ENCODE measurements at regions not wholly inside any gene's neighbourhood (a gene's known extent, or its start where the extent isn't known, plus 50 kb on each side); places are given as distances from the start of the nearest gene placed in this dataset.
"Not testable (repeated sequence)": the region's sequence is repeated elsewhere in the genome, so short reads cannot be mapped to it uniquely, and the experiment has no call there.

DNA sequence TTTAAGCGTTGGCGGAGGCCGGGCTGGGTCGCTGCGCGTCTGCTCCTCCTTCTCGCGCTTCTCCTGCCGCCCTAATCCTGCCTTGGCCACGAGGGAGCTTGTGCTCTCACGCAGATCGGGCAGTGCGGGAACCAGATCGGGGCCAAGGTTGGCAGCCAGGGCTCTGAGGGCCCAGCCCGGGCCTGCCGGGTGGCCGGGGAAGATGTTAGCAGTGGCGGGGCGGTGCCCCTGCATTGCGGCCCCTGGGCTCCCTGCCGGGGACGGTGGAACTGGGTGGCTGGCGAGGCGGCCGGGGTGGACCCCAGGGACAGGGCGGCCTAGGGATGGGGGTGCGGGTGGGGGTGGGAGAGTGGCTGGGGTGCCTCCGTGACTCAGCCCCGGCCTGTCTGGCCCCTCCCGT is 297.4 kb downstream of the CACNA1B start:
- H3K36me3 ChIP-seq; H3K27me3 ChIP-seq; H3K4me2 ChIP-seq; H3K9ac ChIP-seq; H4K20me1 ChIP-seq; H3K4me1 ChIP-seq; H3K27ac ChIP-seq; H3K4me3 ChIP-seq; H3K9me3 ChIP-seq (replicated peaks in 1 of 11): not testable (repeated sequence)

DNA sequence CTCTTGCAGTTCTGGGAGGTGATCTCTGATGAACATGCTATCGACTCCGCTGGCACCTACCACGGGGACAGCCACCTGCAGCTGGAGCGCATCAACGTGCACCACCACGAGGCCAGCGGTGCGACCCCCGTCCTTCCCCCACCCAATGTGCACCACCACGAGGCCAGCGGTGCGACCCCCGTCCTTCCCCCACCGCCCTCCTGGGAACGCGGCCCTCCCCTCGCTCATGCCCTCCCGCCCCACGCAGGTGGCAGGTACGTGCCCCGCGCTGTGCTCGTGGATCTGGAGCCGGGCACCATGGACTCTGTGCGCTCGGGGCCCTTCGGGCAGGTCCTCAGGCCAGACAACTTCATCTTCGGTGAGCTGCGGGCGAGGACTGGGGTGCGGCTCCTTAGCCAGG is 297.8 kb downstream of the CACNA1B start:
- H4K20me1 ChIP-seq; H3K27me3 ChIP-seq; H3K9me3 ChIP-seq (replicated peaks in 1 of 11); H3K4me3 ChIP-seq; H3K27ac ChIP-seq; H3K4me2 ChIP-seq; H3K9ac ChIP-seq; H3K4me1 ChIP-seq; H3K36me3 ChIP-seq: not testable (repeated sequence)

DNA sequence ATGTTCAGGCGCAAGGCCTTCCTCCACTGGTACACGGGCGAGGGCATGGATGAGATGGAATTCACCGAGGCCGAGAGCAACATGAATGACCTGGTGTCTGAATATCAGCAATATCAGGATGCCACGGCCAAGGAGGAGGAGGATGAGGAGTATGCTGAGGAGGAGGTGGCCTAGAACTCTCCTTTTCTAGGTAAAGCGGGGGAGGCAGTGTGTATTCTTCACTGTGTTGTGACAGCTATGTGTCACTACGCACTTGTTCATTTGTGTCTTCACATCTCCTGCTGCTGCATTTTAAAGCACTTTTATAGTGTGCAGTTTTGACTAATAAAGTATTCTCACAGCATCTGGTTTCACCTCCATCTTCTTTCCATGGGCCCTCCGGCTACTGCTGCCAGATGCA is 299.5 kb downstream of the CACNA1B start:
- H3K9me3 ChIP-seq (replicated peaks in 1 of 11); H3K27ac ChIP-seq; H3K36me3 ChIP-seq; H3K4me1 ChIP-seq; H3K9ac ChIP-seq; H3K27me3 ChIP-seq; H3K4me2 ChIP-seq; H4K20me1 ChIP-seq; H3K4me3 ChIP-seq: not testable (repeated sequence)

DNA sequence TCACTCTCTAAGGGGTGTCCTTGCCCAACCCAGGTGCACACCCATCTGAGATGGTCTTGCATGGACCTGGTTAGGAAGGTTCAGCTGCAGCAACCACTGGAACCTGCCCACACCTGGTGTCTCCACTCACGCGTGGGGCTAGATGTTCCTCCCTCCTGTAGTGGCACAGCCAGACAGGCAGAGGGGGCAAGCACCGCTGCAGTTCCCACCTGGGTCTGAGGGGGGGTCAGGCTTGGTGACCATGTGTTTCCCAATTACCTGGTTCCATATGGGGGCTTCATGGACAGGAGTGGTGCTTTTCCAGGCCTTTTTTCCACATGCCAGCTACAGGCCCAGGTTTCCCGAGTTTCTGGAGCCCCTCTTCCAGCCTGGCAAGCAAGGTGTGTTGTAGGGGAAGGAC is 301.4 kb downstream of the CACNA1B start:
- not testable (repeated sequence) for H3K36me3 ChIP-seq; H3K27me3 ChIP-seq; H3K4me2 ChIP-seq; H3K4me3 ChIP-seq; H3K27ac ChIP-seq; H3K9ac ChIP-seq; H3K4me1 ChIP-seq; H4K20me1 ChIP-seq; H3K9me3 ChIP-seq (replicated peaks in 1 of 11)

DNA sequence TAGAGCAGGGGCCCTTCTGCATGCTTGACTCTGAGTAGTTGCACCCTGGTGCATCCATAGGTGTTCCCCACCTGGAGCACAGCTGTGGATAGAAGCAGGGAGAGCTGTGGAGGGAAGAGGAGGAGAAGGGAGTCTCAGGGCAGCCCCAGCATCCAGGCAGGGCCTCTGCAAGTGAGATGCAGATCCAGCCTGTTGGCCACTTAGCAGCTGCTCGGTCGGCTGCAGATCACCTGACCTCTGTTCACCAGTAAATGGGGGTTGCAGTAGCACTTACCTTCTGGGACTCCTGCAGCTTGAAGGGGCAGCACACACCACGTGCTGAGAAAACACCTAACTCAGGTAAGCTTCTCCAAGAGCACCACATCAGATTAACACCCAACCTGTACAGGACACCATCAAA is 302.1 kb downstream of the CACNA1B start:
- H3K4me2 ChIP-seq, H3K4me1 ChIP-seq, H3K27me3 ChIP-seq: not testable (repeated sequence)

DNA sequence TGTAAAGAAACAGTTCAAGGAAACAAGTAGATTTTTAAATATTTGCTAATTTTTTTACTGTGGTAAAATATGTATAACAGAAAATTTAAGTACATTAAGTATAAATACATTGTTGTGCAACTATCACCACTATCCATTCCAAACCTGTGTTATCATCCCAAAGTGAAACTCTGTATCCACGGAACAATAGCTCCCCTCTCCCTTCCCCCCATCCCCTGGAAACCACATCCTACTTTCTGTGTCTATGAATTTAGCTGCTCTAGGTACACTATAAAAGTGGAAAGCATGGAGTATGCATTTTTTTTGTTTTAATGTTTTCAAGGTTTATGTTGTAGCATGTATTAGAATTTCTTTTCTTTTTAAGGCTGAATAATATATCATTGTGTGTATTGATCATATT is 304.4 kb downstream of the CACNA1B start:
- H3K9ac ChIP-seq; H4K20me1 ChIP-seq; H3K4me2 ChIP-seq; H3K4me3 ChIP-seq; H3K4me1 ChIP-seq; H3K27me3 ChIP-seq; H3K9me3 ChIP-seq (replicated peaks in 1 of 11); H3K27ac ChIP-seq; H3K36me3 ChIP-seq: not testable (repeated sequence)

More for the DNA sequence above, 302.1 kb downstream of the CACNA1B start:
- not testable (repeated sequence) for H3K4me3 ChIP-seq; H3K9ac ChIP-seq; H3K9me3 ChIP-seq (replicated peaks in 1 of 11); H3K36me3 ChIP-seq; H3K27ac ChIP-seq; H4K20me1 ChIP-seq

DNA sequence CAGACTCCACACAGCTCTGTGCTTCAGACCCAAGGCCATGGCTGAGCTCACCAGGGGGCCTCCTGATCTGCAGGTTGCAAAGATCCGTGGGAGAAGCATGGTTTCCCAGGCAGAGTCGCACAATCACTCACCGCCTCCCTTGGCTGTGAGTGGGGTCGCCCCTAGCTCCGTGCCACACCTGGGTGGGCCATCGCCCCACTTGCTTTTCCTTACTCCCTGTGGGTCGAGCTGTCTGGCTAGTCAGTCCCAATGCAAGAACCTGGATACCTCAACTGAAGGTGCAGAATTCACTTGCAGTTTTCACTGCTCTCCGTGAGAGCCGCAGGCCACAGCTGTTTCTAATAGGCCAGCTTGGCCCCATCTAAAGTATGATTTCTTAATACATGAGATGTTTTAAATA is 319.6 kb downstream of the CACNA1B start:
- H3K9ac ChIP-seq; H3K4me3 ChIP-seq; H3K27me3 ChIP-seq; H3K27ac ChIP-seq; H3K4me2 ChIP-seq; H3K4me1 ChIP-seq; H4K20me1 ChIP-seq; H3K9me3 ChIP-seq (replicated peaks in 1 of 11); H3K36me3 ChIP-seq: not testable (repeated sequence)

DNA sequence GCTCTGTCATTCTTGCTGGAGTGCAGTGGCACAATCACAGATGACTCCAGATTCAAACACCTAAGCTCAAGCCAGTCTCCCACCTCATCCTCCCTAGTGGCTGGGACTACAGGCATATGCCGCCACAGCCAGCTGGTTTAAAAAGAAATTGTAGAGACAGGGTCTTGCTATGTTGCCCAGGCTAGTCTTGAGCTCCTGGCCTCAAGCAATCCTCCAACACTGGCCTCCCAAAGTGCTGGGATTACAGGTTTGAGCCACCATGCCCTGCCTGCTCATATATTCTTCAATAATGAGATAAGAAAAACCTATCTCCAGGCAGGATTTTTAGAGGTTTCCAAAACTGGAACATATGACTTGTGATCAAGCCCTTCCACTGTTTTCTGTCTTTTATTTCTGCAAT is 321.4 kb downstream of the CACNA1B start:
- H3K4me3 ChIP-seq, result not testable (repeated sequence)

DNA sequence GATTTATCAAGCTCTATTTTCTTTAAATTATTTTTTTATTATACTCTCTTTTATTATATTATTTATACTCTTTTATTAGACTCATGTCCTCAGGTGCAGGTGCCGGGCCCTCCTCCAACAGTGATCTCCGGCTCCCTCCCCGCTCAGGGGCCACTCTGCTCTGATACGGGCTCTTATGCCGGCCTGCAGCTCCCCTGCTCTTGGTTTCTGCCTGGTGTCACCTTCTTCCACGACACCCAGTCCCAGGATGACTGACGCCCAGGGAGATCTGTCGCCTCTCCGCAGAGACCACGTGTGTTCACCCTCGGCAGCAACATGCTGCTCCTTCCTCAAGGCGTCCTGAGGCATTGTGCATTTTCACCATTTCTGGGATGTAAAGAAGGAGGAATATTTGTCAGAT is 322.3 kb downstream of the CACNA1B start:
- H3K4me3 ChIP-seq; H3K27me3 ChIP-seq; H3K27ac ChIP-seq; H3K4me1 ChIP-seq; H3K9ac ChIP-seq; H3K9me3 ChIP-seq (replicated peaks in 1 of 11); H3K4me2 ChIP-seq; H4K20me1 ChIP-seq; H3K36me3 ChIP-seq: not testable (repeated sequence)

More for the DNA sequence above, 321.4 kb downstream of the CACNA1B start:
- not testable (repeated sequence) for H3K36me3 ChIP-seq; H3K9ac ChIP-seq; H3K27me3 ChIP-seq; H3K4me1 ChIP-seq; H4K20me1 ChIP-seq; H3K27ac ChIP-seq; H3K9me3 ChIP-seq (replicated peaks in 1 of 11); H3K4me2 ChIP-seq

DNA sequence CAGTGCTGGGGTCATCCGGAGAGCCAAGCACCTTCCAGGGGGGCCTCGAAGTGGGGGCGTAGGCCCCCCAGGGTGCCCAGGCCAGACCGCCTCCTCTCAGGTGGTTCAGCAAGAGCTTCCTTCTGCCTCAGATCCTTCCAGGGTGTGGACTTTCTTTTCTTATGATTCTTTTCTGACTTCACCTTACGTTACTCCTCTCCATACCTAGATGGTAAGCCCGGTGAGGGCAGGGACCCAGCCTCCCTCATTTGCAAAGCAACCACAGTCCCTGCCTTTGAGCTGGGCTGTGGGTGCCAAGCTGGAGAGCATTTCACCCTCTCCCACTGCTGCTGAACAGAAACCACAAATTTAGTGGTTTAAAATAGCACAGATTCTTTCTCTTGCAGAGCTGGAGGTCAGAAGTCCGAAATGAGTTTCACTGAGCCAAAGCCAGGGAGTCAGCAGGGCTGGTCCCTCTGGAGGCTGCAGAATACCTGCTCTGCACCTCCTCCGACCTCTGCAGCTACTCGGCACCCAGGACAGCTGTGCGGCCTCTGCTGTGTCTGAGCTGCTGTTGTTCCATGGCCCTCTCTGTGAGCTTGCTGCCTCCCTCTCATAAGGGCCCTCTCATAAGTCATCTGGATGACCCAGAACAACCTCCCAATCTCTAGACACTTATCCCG is 323.0 kb downstream of the CACNA1B start:
- not testable (repeated sequence) for H3K4me2 ChIP-seq; H4K20me1 ChIP-seq; H3K36me3 ChIP-seq; H3K9ac ChIP-seq; H3K4me1 ChIP-seq; H3K9me3 ChIP-seq (replicated peaks in 1 of 11); H3K27ac ChIP-seq; H3K27me3 ChIP-seq; H3K4me3 ChIP-seq

DNA sequence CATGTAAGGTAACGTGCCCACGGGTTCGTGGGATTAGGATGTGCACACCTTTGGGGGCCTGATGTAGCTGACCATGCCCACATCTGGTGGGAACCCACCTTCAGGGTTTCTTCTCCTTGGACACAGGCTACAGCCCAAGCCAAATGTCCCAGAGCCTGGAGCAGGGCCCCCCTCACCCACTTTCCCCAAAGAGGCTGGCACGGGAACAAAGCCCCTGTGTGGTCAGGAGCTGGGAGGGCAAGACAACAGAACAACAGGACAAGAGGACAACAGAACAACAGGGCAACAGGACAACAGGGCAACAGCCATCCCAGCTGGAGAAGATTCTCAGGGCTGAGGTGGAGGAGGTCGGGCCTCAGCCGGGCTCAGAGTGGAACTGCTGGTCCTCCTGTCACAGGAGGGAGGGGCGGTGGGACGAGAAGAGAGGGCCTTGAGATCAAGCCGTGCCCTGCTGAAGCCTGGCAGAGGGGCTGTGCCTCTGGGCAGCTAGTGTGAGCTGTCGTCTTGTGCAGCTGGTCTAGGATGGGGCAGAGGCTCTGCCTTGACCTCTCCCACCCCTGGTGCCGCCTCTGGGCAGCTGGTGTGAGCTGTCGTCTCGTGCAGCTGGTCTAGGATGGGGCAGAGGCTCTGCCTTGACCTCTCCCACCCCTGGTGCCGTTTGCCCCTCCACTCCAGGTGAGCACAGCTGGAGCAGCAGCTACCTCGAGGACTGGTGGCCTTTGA is 323.7 kb downstream of the CACNA1B start:
- H3K36me3 ChIP-seq; H3K4me3 ChIP-seq; H3K27ac ChIP-seq; H3K4me1 ChIP-seq; H3K9ac ChIP-seq; H3K9me3 ChIP-seq (replicated peaks in 1 of 11); H4K20me1 ChIP-seq; H3K4me2 ChIP-seq; H3K27me3 ChIP-seq: not testable (repeated sequence)

DNA sequence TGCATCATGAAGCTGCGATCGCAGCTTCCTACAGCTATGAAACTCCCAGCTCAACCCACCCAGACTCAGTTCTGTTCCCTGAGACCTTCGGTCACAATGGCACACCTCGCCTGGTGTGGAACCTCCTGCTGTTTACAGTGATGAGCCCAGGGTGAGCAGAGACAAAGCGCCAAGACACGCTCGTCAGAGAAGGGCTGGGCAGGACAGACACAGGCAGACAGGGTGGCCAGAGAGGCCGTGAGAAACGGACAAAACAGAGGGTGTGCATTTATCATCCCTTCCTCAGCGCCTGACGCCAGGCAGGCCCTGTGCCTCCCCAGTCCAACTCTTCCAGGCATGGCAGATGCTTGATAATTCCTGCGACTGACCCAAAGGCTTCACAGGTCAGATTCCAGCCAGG is 324.5 kb downstream of the CACNA1B start:
- H3K9ac ChIP-seq, H3K4me3 ChIP-seq: not testable (repeated sequence)

DNA sequence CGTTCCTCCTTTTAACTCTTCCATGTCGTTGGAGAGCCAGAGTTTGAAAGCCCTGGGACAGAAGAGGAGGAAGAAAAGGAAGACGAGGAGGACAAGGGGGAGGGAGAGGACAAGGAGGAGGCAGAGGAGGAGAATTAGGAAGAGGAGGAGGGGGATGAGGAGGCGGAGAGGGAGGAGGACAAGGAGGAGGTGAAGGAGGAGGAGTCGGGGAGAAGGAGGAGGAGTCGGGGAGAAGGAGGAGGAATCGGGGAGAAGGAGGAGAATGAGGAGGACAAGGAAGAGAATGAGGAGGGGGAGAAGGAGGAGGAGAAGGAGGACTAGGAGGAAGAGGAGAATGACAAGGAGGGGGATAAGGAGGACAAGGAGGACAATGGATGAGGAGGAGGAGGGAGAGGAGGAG is 325.7 kb downstream of the CACNA1B start:
- H4K20me1 ChIP-seq; H3K9me3 ChIP-seq (replicated peaks in 1 of 11): not testable (repeated sequence)

More for the DNA sequence above, 324.5 kb downstream of the CACNA1B start:
- not testable (repeated sequence) for H3K9me3 ChIP-seq (replicated peaks in 1 of 11); H3K36me3 ChIP-seq; H3K27ac ChIP-seq; H4K20me1 ChIP-seq; H3K27me3 ChIP-seq; H3K4me2 ChIP-seq; H3K4me1 ChIP-seq

DNA sequence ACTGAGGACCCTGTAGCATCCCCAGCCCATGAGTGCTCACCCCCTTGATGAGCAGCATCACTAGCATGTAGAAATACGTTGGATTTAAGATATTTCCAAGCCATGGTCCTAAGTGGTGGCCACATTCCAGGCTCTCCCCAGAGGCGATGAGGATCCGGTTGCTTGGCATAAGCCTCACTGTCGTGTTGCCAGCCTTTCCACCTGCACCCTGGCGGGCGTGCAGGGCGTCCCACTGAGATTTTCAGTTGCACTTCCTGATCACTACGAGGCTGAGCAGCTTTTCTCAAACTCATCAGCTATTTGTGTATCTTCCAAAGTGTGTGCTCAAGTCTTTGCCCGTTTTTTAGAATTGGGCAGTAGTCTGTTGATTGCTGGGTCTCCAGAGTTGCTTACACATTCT is 326.3 kb downstream of the CACNA1B start:
- not testable (repeated sequence) for H3K4me3 ChIP-seq; H3K9ac ChIP-seq; H4K20me1 ChIP-seq; H3K27me3 ChIP-seq; H3K4me2 ChIP-seq; H3K36me3 ChIP-seq; H3K9me3 ChIP-seq (replicated peaks in 1 of 11); H3K27ac ChIP-seq; H3K4me1 ChIP-seq

More for the DNA sequence above, 325.7 kb downstream of the CACNA1B start:
- H3K4me2 ChIP-seq, H3K4me1 ChIP-seq, H3K4me3 ChIP-seq, H3K27ac ChIP-seq, H3K36me3 ChIP-seq, H3K27me3 ChIP-seq, H3K9ac ChIP-seq: not testable (repeated sequence)

DNA sequence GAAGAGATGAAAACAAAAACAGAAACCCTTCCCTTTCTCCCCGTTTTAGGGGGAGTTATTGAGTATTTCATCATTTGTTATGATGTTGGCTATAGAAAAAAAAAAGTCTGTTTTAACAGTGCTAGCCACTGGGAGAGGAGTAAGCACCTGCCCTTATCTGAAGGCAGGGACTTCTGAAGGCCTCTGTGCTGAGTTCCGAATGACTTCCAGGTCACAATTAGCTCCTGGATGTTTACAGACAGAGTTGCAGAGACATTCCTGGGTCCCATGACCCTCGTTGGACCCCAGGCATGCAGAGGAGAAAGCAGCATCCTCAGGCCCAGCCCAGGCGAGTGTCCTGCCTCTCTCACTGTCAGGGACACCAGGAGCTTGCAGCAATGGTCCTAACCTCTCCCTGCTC is 328.5 kb downstream of the CACNA1B start:
- H3K36me3 ChIP-seq, H3K4me2 ChIP-seq, H3K4me1 ChIP-seq: not testable (repeated sequence)

More for the DNA sequence above, 328.5 kb downstream of the CACNA1B start:
- H3K4me3 ChIP-seq; H3K27me3 ChIP-seq; H3K9ac ChIP-seq; H3K9me3 ChIP-seq (replicated peaks in 1 of 11); H4K20me1 ChIP-seq; H3K27ac ChIP-seq: not testable (repeated sequence)

All from BLaER1 treated with 17β-estradiol and CSF1 and Interleukin-3, amounts not matched to agents 10 nM and 100 nM (cell line).